ENCODE measurements at regions not wholly inside any gene's neighbourhood (a gene's known extent, or its start where the extent isn't known, plus 50 kb on each side); places are given as distances from the start of the nearest gene placed in this dataset.

GRCh38 chr3:46146548-46146947 is 61.6 kb downstream of the CCR1 start:
- no peak for DNase-seq (ENCODE audit: low read depth)
- no peak for FAIRE-seq
- TF ChIP-seq CTCF (IDR thresholded peaks at IDR 0.05; ENCODE audit: insufficient read depth, low read length, severe bottlenecking): no peak
- Histone ChIP-seq H3K4me3 (ENCODE audit: low read depth, low read length) (no peak overlapping the region), H3K36me3 (ENCODE audit: control insufficient read depth, insufficient read depth, low read length) (no peaks in the 10 kb centered on the region), H3K27me3 (ENCODE audit: control insufficient read depth, insufficient read depth, low read length) (no peaks in the 10 kb centered on the region)

GRCh38 chr3:46146021-46146420 is 62.1 kb downstream of the CCR1 start:
- H3K27me3 ChIP-seq (ENCODE audit: control insufficient read depth, insufficient read depth, low read length): no peaks in the 10 kb centered on the region
- FAIRE-seq: no peak
- no peak for TF ChIP-seq CTCF (IDR thresholded peaks at IDR 0.05; ENCODE audit: insufficient read depth, low read length, severe bottlenecking)

GRCh38 chr3:46145147-46145546 is 63.0 kb downstream of the CCR1 start:
- Histone ChIP-seq H3K27me3 (ENCODE audit: control insufficient read depth, insufficient read depth, low read length) (no peaks in the 10 kb centered on the region), H3K4me3 (ENCODE audit: low read depth, low read length) (no peak overlapping the region), H3K36me3 (ENCODE audit: control insufficient read depth, insufficient read depth, low read length) (no peaks in the 10 kb centered on the region)
- no peak for FAIRE-seq
- TF ChIP-seq CTCF (IDR thresholded peaks at IDR 0.05; ENCODE audit: insufficient read depth, low read length, severe bottlenecking): no peak
- DNase-seq (ENCODE audit: low read depth): no peak

More at GRCh38 chr3:46146021-46146420, 62.1 kb downstream of the CCR1 start:
- no peak overlapping the region for H3K4me3 ChIP-seq (ENCODE audit: low read depth, low read length)
- no peaks in the 10 kb centered on the region for H3K36me3 ChIP-seq (ENCODE audit: control insufficient read depth, insufficient read depth, low read length)
- DNase-seq (ENCODE audit: low read depth): no peak

- DNase-seq (ENCODE audit: low read depth): no peak
- TF ChIP-seq CTCF (IDR thresholded peaks at IDR 0.05; ENCODE audit: insufficient read depth, low read length, severe bottlenecking): no peak
- no peak for FAIRE-seq
- no peaks in the 10 kb centered on the region for H3K36me3 ChIP-seq (ENCODE audit: control insufficient read depth, insufficient read depth, low read length)
- H3K27me3 ChIP-seq (ENCODE audit: control insufficient read depth, insufficient read depth, low read length): no peaks in the 10 kb centered on the region
- no peak overlapping the region for H3K4me3 ChIP-seq (ENCODE audit: low read depth, low read length)
These were observed 64.1 kb downstream of the CCR1 start for GRCh38 chr3:46143951-46144473.

- Histone ChIP-seq H3K4me3 (ENCODE audit: low read depth, low read length) (no peak overlapping the region), H3K36me3 (ENCODE audit: control insufficient read depth, insufficient read depth, low read length) (no peaks in the 10 kb centered on the region), H3K27me3 (ENCODE audit: control insufficient read depth, insufficient read depth, low read length) (no peaks in the 10 kb centered on the region)
- no peak for TF ChIP-seq CTCF (IDR thresholded peaks at IDR 0.05; ENCODE audit: insufficient read depth, low read length, severe bottlenecking)
- DNase-seq (ENCODE audit: low read depth) (no peak), FAIRE-seq (no peak)
These were observed 66.3 kb downstream of the CCR1 start for GRCh38 chr3:46141813-46142212.

- Histone ChIP-seq H3K36me3 (ENCODE audit: control insufficient read depth, insufficient read depth, low read length) (no peaks in the 10 kb centered on the region), H3K27me3 (ENCODE audit: control insufficient read depth, insufficient read depth, low read length) (no peaks in the 10 kb centered on the region), H3K4me3 (ENCODE audit: low read depth, low read length) (no peak overlapping the region)
- FAIRE-seq: no peak
- no peak for DNase-seq (ENCODE audit: low read depth)
- TF ChIP-seq CTCF (IDR thresholded peaks at IDR 0.05; ENCODE audit: insufficient read depth, low read length, severe bottlenecking): no peak
These were observed 69.5 kb downstream of the CCR1 start for GRCh38 chr3:46138581-46138980.
